ENCODE measurements at regions not wholly inside any gene's neighbourhood (a gene's known extent, or its start where the extent isn't known, plus 50 kb on each side); places are given as distances from the start of the nearest gene placed in this dataset.

DNA sequence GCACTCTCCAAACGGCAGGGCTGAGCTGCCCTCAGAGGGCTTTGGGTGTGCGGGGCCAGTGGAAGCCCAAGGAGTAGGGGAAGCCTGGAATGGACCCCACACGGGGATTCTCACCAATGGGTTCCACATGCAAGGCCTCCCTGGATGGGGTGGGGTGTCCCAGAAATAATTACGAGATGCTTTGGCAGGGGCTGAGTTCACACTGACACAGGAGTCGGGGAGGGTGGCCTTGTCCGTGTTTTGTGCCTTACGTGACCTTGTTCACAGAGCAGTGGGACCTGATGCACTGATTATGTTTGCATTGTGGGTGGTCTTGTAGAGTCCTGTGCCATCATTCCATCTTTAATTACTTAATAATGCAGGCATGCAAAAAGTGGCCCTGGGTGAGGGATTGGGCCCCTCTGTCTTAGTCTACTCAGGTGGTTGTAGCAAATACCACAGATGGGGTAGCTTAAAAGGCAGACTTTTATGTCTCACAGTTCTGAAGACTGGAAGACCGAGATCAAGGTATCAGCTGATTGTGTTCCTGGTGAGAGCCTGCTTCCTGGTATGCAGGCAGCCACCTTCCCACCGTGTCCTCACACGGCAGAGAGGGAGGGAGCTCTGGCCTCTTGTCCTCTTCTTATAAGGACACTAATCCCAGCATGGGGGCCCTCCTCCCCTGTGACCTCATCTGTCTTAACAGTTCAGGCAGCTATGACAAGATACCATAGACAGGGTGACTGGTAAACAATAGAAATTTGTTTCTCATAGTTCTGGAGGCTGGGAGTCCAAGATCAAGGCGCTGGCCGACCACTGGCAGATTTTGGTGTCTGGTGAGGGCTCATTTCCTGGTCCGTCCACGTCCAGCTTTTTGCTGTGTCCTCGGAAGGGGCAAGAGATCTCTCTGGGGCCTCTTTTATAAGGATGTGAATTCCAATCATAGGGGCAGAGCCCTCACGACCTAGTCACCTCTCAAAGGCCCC is 239.4 kb downstream of the IRF8 start (continued):
- TF ChIP-seq, protein P1, sequence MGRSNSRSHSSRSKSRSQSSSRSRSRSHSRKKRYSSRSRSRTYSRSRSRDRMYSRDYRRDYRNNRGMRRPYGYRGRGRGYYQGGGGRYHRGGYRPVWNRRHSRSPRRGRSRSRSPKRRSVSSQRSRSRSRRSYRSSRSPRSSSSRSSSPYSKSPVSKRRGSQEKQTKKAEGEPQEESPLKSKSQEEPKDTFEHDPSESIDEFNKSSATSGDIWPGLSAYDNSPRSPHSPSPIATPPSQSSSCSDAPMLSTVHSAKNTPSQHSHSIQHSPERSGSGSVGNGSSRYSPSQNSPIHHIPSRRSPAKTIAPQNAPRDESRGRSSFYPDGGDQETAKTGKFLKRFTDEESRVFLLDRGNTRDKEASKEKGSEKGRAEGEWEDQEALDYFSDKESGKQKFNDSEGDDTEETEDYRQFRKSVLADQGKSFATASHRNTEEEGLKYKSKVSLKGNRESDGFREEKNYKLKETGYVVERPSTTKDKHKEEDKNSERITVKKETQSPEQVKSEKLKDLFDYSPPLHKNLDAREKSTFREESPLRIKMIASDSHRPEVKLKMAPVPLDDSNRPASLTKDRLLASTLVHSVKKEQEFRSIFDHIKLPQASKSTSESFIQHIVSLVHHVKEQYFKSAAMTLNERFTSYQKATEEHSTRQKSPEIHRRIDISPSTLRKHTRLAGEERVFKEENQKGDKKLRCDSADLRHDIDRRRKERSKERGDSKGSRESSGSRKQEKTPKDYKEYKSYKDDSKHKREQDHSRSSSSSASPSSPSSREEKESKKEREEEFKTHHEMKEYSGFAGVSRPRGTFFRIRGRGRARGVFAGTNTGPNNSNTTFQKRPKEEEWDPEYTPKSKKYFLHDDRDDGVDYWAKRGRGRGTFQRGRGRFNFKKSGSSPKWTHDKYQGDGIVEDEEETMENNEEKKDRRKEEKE (IDR thresholded peaks at IDR 0.05), result no peak
- TF ChIP-seq POLR2A (IDR thresholded peaks at IDR 0.05; ENCODE audit: low read depth, low read length), result no peak
- TF ChIP-seq MYB (IDR thresholded peaks at IDR 0.05; ENCODE audit: borderline replicate concordance, low read depth, low read length), result no peak
- TF ChIP-seq EED (IDR thresholded peaks at IDR 0.05; ENCODE audit: low read depth), result no peak

GRCh38 chr16:86142801-86143236 is 243.9 kb downstream of the IRF8 start:
- WGBS (ENCODE audit: insufficient coverage, insufficient replicate concordance, low lambda C conversion rate, missing lambda C conversion rate), result 22% methylated on average over 5 of the region's 5 CpGs
- FAIRE-seq (no peak), DNase-seq (ENCODE audit: low read depth, low spot score) (peak; percentile 38), ATAC-seq (peak; percentile 79)
- CTCF ChIA-PET, result interaction anchor here (1.5 to 1.6 kb wide), 2 partner anchors 25 to 70 kb away, joined by 3 to 4 read pairs; no protein-coding TSS in a partner anchor
- H3K4me3 ChIP-seq, result no peak overlapping the region
- RAD21 ChIA-PET (ENCODE audit: unreplicated experiment), result interaction anchor here (1.6 kb wide), 1 partner anchor 24 kb away, joined by 7 read pairs; no protein-coding TSS in a partner anchor
- H3K4me2 ChIP-seq (ENCODE audit: control insufficient read depth, insufficient read depth), result no peak overlapping the region
- in situ Hi-C loops (cut with MboI) (no loop called here), intact Hi-C loops (cut with micrococcal nuclease; ENCODE audit: unreplicated experiment) (no loop called here)
- H3K9me3 ChIP-seq (replicated peaks; ENCODE audit: control insufficient read depth, insufficient read depth, low read length), result no peaks in the 10 kb centered on the region; the same call in 2 of the 3 replicates
- H3K9ac ChIP-seq (ENCODE audit: control insufficient read depth, insufficient read depth, low read length), result no peak overlapping the region
- POLR2A ChIA-PET, result interaction anchor here (1.5 kb wide), 1 partner anchor 23 kb away, joined by 5 read pairs; no protein-coding TSS in a partner anchor
- SMC1A ChIA-PET (ENCODE audit: uncharacterized antibody, unreplicated experiment), result interaction anchor here (1.0 to 1.2 kb wide), 2 partner anchors 12 to 25 kb away, joined by 3 read pairs; no protein-coding TSS in a partner anchor
- H3K27me3 ChIP-seq (replicated peaks in 1 of 2; ENCODE audit: control insufficient read depth in 2 of 2, insufficient read depth in 2 of 2, low read length in 1 of 2), result no peaks in the 10 kb centered on the region
- H3K27ac ChIP-seq (ENCODE audit: control insufficient read depth, insufficient read depth), result no peak overlapping the region
- no peaks in the 10 kb centered on the region for H4K20me1 ChIP-seq (ENCODE audit: control insufficient read depth, insufficient read depth)
- no peaks in the 10 kb centered on the region for H3K4me1 ChIP-seq (ENCODE audit: control insufficient read depth, insufficient read depth, low read length)
- H2AFZ ChIP-seq (ENCODE audit: control insufficient read depth, low read depth, low read length), result no peak overlapping the region
- BruUV-seq (replicated peaks), result no TSS peak
- H3K36me3 ChIP-seq (ENCODE audit: control insufficient read depth in 2 of 2, insufficient read depth in 2 of 2, low read length in 1 of 2), result no peaks in the 10 kb centered on the region
- H3K79me2 ChIP-seq (ENCODE audit: control insufficient read depth, insufficient read depth, low read length), result no peaks in the 10 kb centered on the region
- TF ChIP-seq RAD51 (IDR thresholded peaks at IDR 0.05) (peak; percentile 21; the same call in 1 of the 2 replicates), BHLHE40 (IDR thresholded peaks at IDR 0.05; ENCODE audit: borderline replicate concordance in 1 of 2, low read depth in 2 of 2, low read length in 1 of 2) (peak; percentile 15 to 71; a peak in 2 of 4 replicates), SRF (IDR thresholded peaks at IDR 0.05; ENCODE audit: low read depth in 2 of 2, low read length in 2 of 2) (no peak), SPI1 (IDR thresholded peaks at IDR 0.05; ENCODE audit: borderline replicate concordance, insufficient read depth, low read depth, low read length) (no peak)
- TF ChIP-seq, protein P2, sequence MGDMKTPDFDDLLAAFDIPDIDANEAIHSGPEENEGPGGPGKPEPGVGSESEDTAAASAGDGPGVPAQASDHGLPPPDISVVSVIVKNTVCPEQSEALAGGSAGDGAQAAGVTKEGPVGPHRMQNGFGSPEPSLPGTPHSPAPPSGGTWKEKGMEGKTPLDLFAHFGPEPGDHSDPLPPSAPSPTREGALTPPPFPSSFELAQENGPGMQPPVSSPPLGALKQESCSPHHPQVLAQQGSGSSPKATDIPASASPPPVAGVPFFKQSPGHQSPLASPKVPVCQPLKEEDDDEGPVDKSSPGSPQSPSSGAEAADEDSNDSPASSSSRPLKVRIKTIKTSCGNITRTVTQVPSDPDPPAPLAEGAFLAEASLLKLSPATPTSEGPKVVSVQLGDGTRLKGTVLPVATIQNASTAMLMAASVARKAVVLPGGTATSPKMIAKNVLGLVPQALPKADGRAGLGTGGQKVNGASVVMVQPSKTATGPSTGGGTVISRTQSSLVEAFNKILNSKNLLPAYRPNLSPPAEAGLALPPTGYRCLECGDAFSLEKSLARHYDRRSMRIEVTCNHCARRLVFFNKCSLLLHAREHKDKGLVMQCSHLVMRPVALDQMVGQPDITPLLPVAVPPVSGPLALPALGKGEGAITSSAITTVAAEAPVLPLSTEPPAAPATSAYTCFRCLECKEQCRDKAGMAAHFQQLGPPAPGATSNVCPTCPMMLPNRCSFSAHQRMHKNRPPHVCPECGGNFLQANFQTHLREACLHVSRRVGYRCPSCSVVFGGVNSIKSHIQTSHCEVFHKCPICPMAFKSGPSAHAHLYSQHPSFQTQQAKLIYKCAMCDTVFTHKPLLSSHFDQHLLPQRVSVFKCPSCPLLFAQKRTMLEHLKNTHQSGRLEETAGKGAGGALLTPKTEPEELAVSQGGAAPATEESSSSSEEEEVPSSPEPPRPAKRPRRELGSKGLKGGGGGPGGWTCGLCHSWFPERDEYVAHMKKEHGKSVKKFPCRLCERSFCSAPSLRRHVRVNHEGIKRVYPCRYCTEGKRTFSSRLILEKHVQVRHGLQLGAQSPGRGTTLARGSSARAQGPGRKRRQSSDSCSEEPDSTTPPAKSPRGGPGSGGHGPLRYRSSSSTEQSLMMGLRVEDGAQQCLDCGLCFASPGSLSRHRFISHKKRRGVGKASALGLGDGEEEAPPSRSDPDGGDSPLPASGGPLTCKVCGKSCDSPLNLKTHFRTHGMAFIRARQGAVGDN (IDR thresholded peaks at IDR 0.05), result peak; percentile 51; the same call in 1 of the 2 replicates

Data from GM12878 (cell line).